ENCODE measurements at regions not wholly inside any gene's neighbourhood (a gene's known extent, or its start where the extent isn't known, plus 50 kb on each side); places are given as distances from the start of the nearest gene placed in this dataset.

DNA sequence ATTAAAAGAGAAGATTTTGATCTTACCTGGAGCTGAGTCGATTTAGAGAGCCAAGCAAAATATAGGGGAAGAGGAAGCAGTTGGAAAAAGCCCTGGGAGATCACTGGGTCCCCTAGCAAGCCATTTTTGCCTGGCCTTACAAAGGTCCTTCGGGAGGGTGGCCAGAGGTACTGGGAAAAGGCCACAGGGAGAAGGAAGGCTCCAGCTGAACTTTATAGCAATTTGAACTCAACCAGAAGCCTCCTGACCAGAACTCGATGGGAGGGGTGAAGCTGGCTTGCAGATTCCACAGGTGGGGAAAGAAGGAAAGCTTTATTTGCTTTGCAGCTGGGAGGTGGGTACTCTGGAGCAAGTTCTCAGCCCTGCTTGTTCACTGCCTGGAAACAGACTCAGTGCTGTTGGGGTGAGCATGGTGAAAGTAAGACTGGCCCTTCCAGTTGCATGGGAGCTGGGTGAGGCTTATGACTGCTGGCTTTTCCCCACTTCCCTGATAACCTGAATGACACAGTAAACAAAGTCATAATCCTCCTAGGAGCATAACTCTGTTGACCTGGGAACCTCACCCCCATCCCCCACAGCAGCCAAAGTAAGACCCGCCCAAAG lies 855.8 kb downstream of the FSCB start:
- no CpG with 5 or more reads among the region's 4 CpGs for WGBS, 2 experiments (ENCODE audit: extremely low coverage in 2 of 2, insufficient read length in 1 of 2)
- Histone ChIP-seq H3K27me3 (ENCODE audit: control insufficient read depth, insufficient read depth, low read length) (no peaks in the 10 kb centered on the region), H2BK15ac (ENCODE audit: low read depth, low read length) (no peak overlapping the region), H2BK5ac (ENCODE audit: low read depth, low read length, poor library complexity, severe bottlenecking) (no peak overlapping the region), H2AK5ac (ENCODE audit: low read depth, low read length) (no peak overlapping the region), H2BK20ac (ENCODE audit: low read depth, low read length) (no peak overlapping the region), H3K56ac (ENCODE audit: extremely low read depth, insufficient read depth, low read length) (no peak overlapping the region), H3K4ac (ENCODE audit: low read depth, low read length) (no peak overlapping the region), H3K27ac (ENCODE audit: insufficient read depth, low read length) (no peak overlapping the region), H2BK120ac (ENCODE audit: low read depth, low read length) (no peak overlapping the region), H3K9ac (ENCODE audit: low read depth, low read length) (no peak overlapping the region), H3K4me1 (ENCODE audit: control insufficient read depth, insufficient read depth, low read length) (no peaks in the 10 kb centered on the region), H4K5ac (ENCODE audit: low read depth, low read length) (no peak overlapping the region), H3K79me1 (ENCODE audit: low read depth in 1 of 2, low read length in 2 of 2) (no peaks in the 10 kb centered on the region), H3K18ac (ENCODE audit: low read depth, low read length) (no peak overlapping the region), H3K4me3 (ENCODE audit: insufficient read depth, low read depth, low read length) (no peak overlapping the region), H4K8ac (ENCODE audit: low read depth in 2 of 2, low read length in 2 of 2) (no peak overlapping the region), H2AFZ (replicated peaks; ENCODE audit: low read length, poor library complexity) (no peak overlapping the region), H3K9me1 (ENCODE audit: insufficient read depth, low read length) (no peaks in the 10 kb centered on the region), H4K91ac (ENCODE audit: insufficient read depth, low read depth, low read length) (no peak overlapping the region), H3K14ac (replicated peaks; ENCODE audit: low read depth, low read length) (no peak overlapping the region), H3K4me2 (ENCODE audit: low read depth, low read length) (no peak overlapping the region), H2AK9ac (replicated peaks; ENCODE audit: low read depth, low read length, poor library complexity) (no peak overlapping the region), H3K9me3 (ENCODE audit: control insufficient read depth, insufficient read depth, low read length) (peaks cover 2% of the 10 kb centered on the region), H3K36me3 (ENCODE audit: control insufficient read depth, insufficient read depth, low read length) (no peaks in the 10 kb centered on the region), H4K20me1 (ENCODE audit: insufficient read depth, low read length) (no peaks in the 10 kb centered on the region), H3K23ac (ENCODE audit: low read depth, low read length) (no peak overlapping the region)
- intact Hi-C loops (cut with micrococcal nuclease) = no loop called here
- dilution Hi-C loops (cut with HindIII; ENCODE audit: low sequenced_read_pairs, unreplicated experiment) = no loop called here
- no TSS peak for BruUV-seq (replicated peaks)
- CTCF ChIA-PET = no interaction called here
- ATAC-seq (ENCODE audit: low read depth) = no peak
- no peak for DNase-seq
- no peak for TF ChIP-seq RFX5 (IDR thresholded peaks at IDR 0.05; ENCODE audit: low read depth, low read length)
- TF ChIP-seq RAD21 (IDR thresholded peaks at IDR 0.05; ENCODE audit: low read length) = no peak
- no peak for TF ChIP-seq ELK1 (IDR thresholded peaks at IDR 0.05; ENCODE audit: borderline replicate concordance, low read depth, low read length)
- no peak for TF ChIP-seq MXI1 (IDR thresholded peaks at IDR 0.05; ENCODE audit: borderline replicate concordance, low read depth, low read length)
- no peak for TF ChIP-seq SMC3 (IDR thresholded peaks at IDR 0.05; ENCODE audit: low read depth, low read length)
- no peak for TF ChIP-seq MAFK (IDR thresholded peaks at IDR 0.05; ENCODE audit: low read depth, low read length)
- TF ChIP-seq NFE2L2 (IDR thresholded peaks at IDR 0.05; ENCODE audit: low read depth, low read length) = no peak
- TF ChIP-seq RCOR1 (IDR thresholded peaks at IDR 0.05; ENCODE audit: insufficient replicate concordance, low read length) = no peak
- TF ChIP-seq POLR2A (IDR thresholded peaks at IDR 0.05; ENCODE audit: low read depth, low read length) = no peak
- TF ChIP-seq CHD1 (IDR thresholded peaks at IDR 0.05; ENCODE audit: low read depth, low read length) = no peak
- no peak for TF ChIP-seq CEBPB (IDR thresholded peaks at IDR 0.05; ENCODE audit: low read depth, low read length)
- no peak for TF ChIP-seq FOS (IDR thresholded peaks at IDR 0.05; ENCODE audit: low read depth, low read length)
- TF ChIP-seq CTCF (conservative IDR thresholded peaks at IDR 0.05; ENCODE audit: low read depth, low read length) = no peak
- no peak for TF ChIP-seq MAZ (IDR thresholded peaks at IDR 0.05; ENCODE audit: borderline replicate concordance, low read depth, low read length)
- TF ChIP-seq, protein P1, sequence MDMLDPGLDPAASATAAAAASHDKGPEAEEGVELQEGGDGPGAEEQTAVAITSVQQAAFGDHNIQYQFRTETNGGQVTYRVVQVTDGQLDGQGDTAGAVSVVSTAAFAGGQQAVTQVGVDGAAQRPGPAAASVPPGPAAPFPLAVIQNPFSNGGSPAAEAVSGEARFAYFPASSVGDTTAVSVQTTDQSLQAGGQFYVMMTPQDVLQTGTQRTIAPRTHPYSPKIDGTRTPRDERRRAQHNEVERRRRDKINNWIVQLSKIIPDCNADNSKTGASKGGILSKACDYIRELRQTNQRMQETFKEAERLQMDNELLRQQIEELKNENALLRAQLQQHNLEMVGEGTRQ (IDR thresholded peaks at IDR 0.05; ENCODE audit: low read depth, low read length) = no peak
- no peak for TF ChIP-seq BHLHE40 (IDR thresholded peaks at IDR 0.05; ENCODE audit: low read depth, low read length)
- in situ Hi-C loops (cut with MboI; ENCODE audit: low sequenced_read_pairs) = no loop called here
- POLR2A ChIA-PET (ENCODE audit: unreplicated experiment) = no interaction called here
